Stimulated activated CD4-positive, alpha-beta T cell treated with anti-CD3 and anti-CD28 coated beads, Interleukin-4, amount 100 ng/mL, for 24 hours (primary cell): ENCODE measurements at regions not wholly inside any gene's neighbourhood (a gene's known extent, or its start where the extent isn't known, plus 50 kb on each side); places are given as distances from the start of the nearest gene placed in this dataset.
"Not testable (repeated sequence)": the region's sequence is repeated elsewhere in the genome, so short reads cannot be mapped to it uniquely, and the experiment has no call there.

Experiments used
- DNase-seq: peaks from one replicate; pipeline ENCODE4 v3.0.0-alpha.2; 2020

DNA sequence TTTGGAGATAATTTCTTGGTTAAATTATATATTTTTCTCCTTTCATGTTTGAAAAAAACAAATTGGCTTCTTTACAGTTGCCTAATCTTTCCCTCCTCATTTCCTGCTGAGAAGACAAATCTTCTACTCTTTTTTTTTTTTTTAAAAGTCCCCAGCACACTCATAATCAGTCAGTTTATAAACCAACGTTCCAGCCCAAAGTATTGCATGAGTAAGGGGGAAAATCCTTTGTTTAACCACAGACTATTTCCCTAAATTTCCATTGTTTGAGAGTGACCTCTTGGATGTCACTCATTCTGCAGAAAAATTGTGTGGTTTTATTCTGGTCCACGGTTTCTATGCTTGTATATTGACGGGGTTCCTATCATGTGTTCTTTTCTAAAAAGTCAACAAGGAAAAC lies 55.1 kb upstream of the TLR4 start:
- DNase-seq = no peak

DNA sequence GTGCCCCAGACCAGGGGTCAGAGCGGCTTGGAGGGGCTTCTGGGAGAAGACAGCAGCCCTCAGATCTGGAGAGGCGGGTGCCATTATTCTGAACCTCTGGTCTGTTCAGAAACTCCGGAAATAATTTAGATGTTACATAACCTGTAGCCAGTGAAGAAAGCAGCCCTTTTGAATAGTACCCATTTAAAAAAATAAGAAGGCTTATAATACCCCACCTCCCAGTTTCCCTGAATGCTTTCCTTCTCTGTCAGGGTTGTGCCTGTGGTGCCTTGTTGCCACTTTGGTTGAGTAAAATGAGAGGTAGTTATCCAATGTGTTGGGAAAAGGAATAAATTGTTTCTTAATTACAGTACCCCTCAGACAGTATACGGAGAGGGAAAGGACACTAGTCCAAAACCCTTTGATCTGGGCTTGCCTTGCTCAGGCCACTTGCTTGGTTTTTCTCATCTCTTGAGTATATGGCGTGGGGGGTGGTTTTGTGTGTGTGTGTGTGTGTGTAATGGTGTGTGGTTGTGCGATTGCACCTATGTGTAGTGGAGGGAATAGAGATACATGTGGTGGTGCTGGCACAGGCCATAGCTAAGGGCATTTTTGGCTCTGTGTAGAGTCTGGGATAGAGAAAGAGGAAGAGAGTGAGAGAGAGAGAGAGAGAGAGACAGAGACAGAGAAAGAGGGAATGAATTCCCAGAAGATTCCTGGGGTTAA lies 59.1 kb upstream of the TLR4 start:
- DNase-seq = no peak

DNA sequence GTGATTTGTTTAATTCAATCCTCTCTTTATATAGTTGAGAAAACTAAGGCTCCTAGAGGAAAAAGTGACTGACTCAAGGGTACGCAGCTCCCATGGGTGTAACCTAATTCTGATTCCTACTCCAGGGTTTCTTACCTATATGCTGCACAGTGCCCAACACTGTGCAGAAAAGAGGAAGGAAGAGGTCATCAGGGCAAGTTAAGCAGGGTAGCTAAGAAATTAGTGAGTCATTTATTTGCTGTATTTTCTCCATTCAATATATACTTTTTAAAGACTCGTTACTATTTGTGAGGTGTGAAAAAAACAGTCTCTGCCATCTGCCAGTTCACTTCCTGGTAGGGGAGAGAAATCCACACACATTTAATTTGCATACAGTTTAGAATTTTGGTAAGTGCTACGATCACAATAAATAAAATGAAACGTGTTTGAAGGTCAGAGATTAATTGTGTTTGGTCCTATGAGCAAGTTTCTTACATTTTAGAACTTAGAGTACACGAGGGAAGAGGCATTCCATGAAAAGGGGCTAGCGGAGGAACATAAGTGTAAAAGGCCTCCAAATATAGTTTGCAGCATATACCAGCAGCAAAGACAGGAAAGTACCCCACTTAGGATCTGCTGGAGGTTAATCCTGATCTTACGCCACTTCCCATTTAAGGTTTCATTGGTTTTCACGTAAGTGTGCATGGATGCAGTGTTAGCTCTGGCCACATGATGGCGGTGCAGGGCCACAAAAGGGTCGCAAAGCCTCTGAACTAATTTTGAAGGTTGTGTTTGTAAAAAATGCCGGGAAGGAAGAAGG lies 59.9 kb upstream of the TLR4 start:
- peak; percentile 49 for DNase-seq

DNA sequence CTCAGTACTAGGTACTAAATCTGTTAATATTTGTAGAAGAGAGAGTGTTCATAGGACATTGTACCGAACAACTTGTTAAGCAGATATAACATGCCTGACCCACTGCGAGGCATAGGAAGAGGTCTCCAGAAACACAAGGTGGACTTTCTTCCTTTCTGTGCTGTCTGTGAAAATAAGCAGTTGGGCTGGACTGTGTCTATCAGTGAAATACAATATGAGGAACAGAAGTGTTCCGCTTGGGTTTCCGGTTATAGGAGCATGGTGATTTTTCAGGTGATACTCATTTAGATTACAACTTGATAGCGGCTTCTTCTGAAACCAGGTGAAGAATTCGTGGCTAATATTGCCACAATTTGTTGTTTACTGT lies 60.9 kb upstream of the TLR4 start:
- DNase-seq = no peak

DNA sequence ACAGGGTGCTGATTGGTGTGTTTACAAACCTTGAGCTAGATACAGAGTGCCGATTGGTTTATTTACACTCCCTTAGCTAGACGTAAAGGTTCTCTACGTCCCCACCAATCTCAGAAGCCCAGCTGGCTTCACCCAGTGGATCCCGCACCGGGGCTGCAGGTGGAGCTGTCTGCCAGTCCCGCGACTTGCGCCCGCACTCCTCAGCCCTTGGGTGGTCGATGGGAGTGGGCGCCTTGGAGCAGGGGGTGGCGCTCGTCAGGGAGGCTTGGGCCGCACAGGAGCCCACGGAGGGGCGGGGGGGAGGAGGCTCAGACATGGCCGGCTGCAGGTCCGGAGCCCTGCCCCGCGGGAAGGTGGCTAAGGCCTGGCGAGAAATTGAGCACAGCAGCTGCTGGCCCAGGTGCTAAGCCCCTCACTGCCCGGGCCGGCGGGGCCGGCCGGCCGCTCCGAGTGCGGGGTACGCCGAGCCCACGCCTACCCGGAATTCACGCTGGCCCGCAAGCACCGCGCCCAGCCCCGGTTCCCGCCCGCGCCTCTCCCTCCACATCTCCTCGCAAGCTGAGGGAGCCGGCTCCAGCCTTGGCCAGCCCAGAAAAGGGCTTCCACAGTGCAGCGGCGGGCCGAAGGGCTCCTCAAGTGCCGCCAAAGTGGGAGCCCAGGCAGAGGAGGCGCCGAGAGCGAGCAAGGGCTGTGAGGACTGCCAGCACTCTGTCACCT lies 61.5 kb upstream of the TLR4 start:
- DNase-seq = not testable (repeated sequence)

DNA sequence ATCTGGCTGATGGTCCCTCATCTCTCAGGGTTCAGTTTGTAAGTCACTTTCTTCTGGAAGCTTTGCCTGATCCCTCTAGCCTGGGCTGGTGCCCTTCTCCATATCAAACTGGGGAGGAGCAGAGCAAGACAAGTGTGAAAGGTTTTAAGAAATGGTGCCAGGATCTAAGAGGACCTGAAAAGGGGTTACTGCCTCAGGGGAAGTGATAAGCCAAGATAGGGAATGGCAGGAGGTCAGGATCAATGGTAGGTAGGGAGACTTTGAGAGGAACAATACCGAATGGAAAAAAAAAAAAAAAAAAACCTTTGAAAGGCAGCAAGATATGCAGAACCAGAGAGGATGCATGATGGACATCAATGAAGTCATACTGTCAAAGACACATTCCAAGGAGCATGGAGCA lies 67.5 kb upstream of the TLR4 start:
- DNase-seq = no peak

DNA sequence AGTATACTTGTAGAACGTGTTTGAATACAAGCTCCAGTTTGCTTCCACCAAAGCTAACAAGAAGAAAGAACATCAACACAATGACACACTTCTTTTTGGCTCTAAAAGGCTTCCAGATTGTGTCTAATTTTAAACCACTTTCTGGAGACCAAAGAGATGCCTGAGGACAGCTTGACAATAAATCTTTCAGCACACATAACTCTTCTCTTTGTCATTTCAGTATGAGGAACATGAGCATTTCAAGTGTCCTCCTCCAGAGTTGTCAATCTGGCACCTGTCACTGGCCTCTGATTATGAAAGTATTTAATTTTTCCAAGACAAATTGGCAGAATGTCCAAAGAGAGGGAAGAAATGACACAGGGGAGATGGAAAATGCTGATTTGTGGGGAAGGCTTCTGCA lies 79.0 kb upstream of the TLR4 start:
- no peak for DNase-seq

DNA sequence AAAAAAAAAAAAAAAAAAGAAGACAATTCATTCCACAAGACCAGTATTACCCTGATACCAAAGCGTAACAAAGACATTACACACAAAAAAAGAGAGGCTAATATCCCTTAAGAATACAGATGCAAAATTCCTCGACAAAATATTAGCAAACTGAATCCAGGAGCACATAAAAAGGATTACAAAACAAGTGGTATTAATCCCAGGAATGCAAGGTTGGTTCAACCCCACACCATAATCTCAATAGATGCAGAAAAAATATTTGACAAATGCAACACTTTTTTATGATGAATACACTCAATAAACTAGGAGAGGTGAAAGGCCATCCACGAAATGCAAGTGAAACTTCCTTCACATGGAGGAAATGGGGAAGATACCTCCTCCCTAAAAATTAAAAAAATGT lies 80.1 kb upstream of the TLR4 start:
- DNase-seq = no peak

DNA sequence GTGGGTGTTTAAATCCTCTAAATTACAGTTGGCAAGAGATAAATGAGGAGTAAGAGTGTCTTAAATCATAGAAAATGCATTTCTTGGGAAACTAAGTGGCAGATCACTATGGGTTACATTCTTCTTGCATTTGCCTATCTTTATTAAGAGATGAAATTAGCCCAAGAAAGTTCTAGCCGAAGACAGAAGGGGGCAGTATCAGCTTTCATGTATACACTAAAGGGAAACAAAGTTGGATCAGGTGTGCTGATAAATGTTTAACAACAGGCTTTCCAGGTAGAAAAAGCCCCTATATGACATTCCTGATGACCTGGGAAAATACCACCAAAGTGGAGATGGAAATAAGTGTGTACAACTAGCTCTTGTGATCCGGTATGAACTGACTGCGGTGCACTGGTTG lies 81.9 kb upstream of the TLR4 start:
- no peak for DNase-seq

DNA sequence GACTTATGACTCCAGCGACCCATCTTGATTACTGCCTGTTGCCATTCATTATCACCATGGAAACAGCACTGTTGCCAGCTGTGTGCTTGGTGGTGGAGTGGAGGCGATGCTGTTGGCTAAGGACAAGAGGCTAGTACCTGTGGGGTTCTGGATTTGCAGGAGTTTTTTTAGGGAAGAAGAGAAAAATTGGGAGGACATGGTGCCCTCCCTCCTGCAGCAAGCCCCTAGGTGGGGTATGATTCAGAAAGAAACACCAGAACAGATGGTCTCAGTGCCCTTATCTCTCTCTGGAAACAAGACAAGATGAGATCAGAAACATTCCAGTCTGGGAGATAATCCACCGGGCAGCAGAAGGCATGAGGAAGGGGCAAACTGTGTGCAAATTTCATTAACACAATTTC lies 87.8 kb upstream of the TLR4 start:
- DNase-seq = no peak

DNA sequence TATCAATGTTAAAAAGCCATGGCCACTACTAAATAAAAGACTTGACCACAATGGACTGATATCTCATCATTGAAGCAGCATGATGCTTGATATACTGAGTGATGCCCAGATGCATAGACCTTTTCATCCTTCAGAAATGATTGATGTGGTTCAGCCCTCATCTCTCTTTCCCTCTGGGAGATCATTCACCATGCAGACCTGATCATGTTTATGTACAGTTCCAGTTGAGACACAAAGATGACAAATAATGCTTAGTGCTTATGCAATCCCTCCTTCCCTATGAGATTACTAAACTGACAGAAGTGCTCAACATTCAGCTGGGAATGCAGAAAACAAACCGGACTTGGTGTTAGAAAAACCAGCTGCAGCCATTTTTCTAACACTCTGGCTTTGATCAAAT lies 91.9 kb upstream of the TLR4 start:
- DNase-seq = no peak

DNA sequence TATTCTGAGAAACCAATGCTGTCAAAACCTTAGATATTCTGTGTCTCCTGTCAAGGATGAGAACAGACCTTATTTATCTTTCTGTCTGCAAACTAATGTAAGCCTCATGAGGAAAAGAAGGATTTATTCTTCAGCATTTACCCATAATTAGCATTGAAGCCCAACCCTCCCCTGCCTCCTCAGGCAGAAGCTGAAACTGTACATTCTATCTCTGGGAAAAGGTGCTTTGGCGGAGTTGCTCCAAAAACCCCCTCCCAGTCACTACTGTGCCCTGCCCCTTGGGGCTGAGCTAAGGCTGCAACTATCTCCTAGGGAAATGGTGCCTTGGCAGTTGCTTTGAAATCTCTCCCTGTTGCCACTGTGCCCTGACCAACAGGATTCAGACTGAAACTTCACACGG lies 106.2 kb upstream of the TLR4 start:
- DNase-seq = no peak

DNA sequence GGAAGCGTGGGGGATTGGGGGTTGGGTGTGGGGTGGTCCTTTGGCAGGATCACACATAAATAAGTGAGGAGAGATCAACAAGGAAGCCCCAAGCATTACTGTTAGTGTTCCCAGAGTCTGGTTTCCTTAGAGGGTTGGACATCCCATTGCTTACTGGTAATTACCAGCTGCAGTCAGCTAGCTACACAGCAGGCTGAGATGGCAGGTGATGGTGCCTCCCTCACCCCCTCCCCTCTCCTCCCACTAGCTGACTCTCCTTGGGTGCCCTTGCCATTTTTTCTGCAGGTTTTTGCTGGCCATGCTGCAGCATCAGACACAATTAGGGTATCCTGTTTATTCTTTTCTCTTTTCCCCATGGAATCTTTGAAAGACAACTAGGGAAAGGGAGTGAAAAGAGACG lies 107.5 kb upstream of the TLR4 start:
- no peak for DNase-seq

DNA sequence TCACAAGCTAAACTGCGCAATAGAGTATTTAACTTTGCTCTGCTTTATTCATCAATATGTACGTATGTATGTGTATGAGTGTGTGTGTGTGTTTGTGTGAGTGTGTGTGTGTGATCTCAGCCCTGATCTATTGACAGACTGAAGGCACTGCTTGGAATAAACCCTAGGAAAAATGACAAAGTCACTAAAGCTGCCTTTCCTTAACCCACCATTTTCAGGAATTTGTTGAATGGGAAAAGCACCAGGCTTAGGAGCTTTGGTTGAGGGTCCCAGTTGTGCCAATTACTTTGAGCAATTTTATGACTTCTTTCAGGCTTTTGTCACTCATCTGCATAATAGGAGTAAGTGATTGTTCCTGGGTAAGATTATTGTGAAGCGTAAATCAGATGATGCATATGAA lies 108.6 kb upstream of the TLR4 start:
- no peak for DNase-seq

DNA sequence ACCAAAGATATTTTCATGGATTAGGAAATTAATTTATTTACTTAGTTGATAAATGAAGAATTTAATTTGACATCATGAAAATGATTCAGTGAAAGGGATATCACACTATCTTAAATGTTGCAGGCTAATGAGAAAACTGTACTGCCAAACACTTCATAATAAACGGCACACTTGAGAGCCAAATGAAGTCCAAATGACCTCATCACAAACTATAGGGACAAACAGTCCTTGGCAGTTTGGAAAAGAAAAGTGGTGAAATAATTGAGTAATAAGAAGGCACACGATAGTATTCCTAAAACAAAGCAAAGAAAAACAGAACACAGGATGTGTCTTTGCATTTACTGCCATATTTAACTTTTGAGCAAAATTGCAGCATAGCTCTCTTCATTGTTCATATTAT lies 116.9 kb upstream of the TLR4 start:
- no peak for DNase-seq

DNA sequence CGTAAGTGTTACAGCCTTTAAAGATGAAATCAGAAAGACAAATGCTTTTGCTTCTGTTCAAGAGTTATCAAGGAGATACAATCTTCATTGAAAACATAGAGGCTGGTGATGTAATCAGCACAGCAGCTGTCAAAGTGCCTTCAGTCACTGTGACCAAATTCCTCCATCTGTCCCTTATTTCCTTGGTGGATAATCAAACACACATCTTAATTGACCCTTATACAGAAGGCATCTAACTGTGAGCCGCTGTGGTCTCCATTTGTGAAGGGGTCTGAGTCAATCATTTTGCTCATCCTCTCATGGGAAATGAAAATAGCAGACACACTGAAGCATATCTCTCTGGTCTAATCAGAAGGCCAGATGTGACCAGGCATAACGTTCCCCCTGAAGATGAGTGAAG lies 130.1 kb upstream of the TLR4 start:
- no peak for DNase-seq

DNA sequence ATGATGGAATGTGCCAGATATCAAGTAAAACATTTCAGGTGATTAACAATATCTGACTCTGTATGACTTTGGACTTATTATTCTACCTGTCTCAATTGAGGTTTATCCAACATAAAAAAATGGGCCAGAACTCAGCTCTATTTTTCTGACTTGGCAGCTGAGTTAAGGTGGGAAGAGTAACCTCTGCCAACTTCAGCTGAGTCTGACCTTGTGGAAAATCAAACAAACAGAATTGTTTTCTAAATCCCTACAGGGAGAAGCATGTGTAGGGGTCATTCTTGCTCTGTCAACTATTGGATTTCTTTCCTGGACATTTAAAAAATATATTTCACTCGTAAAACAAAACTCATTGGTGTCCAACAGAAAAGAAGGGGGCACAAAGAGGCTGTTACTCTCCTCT lies 139.4 kb upstream of the TLR4 start:
- no peak for DNase-seq

DNA sequence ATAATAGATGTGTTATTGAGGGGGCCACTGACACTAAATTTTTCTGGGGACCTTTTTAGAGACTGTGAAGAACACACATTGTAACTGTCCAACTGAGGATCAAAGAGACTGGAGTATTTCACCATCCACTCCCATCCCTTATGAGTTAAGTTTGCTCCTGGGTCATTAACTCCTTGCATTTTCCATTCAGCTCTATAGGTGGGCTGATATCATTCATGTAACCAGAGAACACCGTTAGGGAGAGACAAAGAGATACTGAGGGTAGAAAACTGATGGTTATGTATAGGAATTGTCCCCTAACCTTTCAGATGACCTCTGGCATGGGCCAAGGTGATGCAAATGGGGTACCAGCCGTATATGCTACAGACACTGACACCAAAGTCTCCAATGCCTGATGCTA lies 142.4 kb upstream of the TLR4 start:
- no peak for DNase-seq

DNA sequence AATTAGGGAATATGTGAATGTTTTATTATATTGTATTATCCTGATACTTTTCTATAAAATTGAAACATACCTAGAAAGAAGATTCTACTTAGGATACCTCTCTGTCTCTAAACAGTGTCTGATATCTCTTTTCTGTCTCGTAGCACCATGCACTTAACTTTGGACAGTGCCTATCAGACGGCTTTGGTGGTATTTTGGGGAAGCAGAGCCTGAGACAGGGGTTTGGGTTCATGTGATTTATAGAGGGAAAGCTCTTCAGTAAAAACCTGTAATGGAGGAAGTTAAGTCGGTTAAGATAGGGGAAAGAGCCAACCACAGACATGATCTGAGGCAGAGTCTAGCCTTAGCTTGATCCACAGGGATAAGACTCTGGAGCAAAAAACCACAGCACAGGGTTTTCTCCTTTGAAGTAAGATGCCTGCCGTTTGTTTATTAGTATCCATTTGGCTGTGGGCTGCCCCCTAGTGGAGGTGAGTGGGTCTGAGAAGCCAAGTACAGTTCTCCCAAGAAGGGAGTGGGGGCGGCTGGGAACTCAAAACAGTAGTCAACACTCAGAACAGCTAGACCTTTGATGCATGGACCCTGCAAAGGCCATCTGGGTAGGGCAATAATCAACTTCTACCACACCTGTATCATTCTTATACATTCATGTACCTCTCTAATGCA lies 141.2 kb upstream of the ASTN2 start:
- peak; percentile 5 for DNase-seq

DNA sequence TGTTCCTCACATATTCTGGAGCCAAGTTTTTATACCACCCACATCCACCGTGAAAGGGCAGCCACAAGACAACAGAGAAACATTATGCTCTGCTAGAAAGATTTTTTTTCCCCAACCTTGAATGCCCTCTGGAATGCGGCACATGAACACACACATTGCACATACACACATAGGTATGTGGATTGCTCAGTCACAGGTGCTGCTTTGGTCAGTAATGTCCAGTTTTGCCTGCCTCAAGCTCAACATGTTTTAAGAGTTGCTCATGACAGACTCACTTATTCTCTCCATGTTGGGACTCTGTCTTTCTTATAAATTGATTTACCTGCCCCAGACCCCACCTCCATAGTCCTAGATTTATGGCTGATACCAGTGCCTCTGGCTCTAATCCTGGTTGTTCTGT lies 138.0 kb upstream of the ASTN2 start:
- DNase-seq = no peak

DNA sequence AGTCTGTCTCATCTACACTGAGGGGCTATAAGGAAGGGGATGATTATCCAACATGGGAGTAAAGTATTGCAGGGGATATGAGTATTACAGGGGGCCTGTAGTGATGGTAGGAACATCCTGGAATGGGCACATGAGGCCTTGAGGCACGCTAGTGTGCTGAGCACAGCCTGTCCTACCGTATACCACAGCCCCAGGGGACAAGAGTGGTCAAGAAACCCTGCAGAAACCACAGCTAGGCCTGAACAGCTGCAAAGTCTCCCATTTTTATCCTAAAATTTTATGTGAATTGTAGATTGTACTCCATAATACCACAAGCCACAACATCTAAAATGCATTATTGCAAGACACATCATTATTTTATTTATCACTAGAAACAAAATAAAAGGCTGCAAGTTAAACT lies 136.3 kb upstream of the ASTN2 start:
- no peak for DNase-seq

DNA sequence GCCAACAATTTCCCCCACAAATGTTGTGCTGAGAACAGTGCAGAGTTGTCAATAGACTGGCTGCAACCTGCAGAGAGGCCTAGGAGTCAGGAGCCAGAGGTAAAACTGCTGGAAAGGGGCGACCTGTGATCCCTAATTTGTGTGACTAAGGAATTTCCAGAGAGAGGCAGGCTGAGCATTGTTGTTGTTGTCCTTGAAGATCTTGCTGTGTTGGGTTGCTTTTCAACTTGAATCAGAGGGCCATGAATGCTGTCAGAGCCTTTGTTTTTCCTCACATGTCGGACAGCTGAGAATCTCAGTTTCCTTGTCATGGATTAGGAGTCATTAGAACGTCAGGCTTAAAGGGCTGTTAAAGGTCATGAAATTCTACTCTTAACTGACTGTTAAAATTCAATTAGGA lies 134.6 kb upstream of the ASTN2 start:
- no peak for DNase-seq

DNA sequence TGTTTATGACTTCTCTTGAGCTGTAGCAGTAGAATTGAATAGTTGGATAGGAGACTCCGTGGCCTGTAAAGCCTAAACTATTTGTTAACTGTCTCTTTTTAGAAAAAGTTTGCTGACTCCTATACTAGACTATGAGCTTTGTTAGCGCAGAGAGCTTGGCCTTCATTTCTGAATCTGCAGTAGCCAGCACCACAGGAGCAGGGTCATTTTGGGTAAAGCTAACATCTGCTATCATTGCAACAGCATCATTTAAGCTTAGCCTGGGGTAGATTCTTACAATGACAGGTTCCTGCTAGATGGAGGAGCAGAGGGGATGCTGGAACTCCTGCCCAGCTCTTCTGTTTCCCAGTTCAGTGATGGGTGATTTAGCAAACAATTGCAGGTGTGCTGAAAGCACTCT lies 133.7 kb upstream of the ASTN2 start:
- DNase-seq = no peak

DNA sequence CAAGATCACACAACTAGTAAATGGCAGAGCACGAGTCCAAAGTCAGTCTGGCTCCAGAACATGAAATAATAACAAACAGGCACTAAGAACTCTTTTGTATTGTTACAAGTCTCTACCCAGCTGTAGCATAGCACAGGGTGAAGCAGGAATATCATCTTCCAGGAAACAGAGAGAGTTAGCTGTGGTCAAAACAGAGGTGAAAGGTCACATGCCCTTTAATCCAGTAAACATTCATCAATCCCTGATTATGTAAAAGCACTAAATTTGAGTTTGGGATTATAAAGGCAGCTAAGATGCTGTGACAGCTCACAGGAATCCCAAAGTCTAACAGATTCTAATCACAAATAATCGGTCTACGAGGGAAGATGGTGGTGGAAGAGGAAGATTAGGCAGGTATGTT lies 133.0 kb upstream of the ASTN2 start:
- DNase-seq = no peak
